ENCODE measurements at regions not wholly inside any gene's neighbourhood (a gene's known extent, or its start where the extent isn't known, plus 50 kb on each side); places are given as distances from the start of the nearest gene placed in this dataset.

- TF ChIP-seq POLR2A (IDR thresholded peaks at IDR 0.05), result no peak
- TF ChIP-seq CTCF (IDR thresholded peaks at IDR 0.05), result no peak
Measured at GRCh38 chr2:19086231-19086651, 272.2 kb downstream of the OSR1 start.

All from thyroid gland (tissue), 4 donors.